ENCODE measurements at regions not wholly inside any gene's neighbourhood (a gene's known extent, or its start where the extent isn't known, plus 50 kb on each side); places are given as distances from the start of the nearest gene placed in this dataset.

GRCh38 chr20:60600036-60600435 is 641.8 kb downstream of the CDH26 start:
- in situ Hi-C loops (cut with HindIII; ENCODE audit: low sequenced_read_pairs): no loop called here

GRCh38 chr20:60624066-60624465 is 628.0 kb upstream of the CDH4 start:
- in situ Hi-C loops (cut with HindIII; ENCODE audit: low sequenced_read_pairs): no loop called here

DNA sequence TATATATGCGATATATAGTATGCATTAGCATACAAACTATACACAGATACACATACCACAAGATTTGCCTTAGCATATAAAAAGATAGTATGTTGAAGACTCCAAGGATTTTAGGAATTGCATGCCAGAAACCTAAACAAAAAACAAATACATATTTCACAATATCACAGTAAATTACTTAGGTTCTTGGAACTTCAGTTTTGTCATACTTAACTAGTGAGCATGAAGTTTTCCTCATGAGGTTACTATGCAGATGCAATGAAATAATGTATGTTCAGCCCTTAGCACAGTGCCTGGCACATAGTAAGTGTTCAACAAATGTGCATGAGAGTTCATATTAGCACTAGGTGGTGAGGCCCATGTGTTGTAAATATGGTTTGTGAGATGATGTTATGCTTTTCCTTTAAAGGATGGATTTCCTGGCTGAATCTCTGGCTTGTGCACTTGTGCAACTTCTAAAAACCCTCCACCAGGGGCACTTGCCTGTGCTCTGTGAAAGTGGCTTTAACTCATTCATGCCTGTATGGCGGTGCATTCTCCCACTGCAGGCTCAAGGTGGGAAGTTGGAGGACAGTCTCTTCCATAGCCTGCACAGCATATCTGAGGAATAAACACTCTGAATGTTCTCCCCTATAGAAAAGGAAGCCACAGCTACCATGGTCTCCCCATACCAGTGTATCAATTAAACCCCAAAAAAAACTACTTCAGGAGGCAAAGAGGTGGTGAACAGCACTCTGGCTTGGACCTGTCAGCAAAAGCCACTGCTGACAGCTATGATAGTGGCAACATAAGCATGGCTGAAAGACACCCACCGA is 624.1 kb upstream of the CDH4 start:
- in situ Hi-C loops (cut with HindIII; ENCODE audit: low sequenced_read_pairs): no loop called here

GRCh38 chr20:60628749-60629148 is 623.3 kb upstream of the CDH4 start:
- in situ Hi-C loops (cut with HindIII; ENCODE audit: low sequenced_read_pairs): no loop called here

DNA sequence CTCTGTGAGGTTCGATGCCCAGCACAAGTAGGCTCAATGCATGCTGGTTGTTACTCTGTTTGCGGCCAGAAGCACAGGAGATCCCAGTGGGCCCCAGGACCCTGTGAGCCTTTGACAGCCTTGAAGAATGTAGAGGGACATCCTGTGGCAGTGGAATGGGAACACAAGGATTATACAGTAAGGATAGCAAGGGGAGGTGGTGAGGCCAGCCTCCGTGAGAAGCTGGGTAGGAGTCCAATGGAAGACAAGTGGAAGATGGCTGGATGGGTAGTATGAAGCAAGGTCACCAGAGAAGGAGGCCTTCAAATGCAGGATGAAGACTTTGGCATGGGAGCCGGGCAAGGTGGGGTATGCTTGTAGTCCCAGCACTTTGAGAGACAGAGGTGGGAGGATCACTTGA is 622.9 kb upstream of the CDH4 start:
- in situ Hi-C loops (cut with HindIII; ENCODE audit: low sequenced_read_pairs): no loop called here

GRCh38 chr20:60630609-60631008 is 621.5 kb upstream of the CDH4 start:
- in situ Hi-C loops (cut with HindIII; ENCODE audit: low sequenced_read_pairs): no loop called here

GRCh38 chr20:60631585-60632287 is 620.3 kb upstream of the CDH4 start:
- in situ Hi-C loops (cut with HindIII; ENCODE audit: low sequenced_read_pairs): no loop called here

DNA sequence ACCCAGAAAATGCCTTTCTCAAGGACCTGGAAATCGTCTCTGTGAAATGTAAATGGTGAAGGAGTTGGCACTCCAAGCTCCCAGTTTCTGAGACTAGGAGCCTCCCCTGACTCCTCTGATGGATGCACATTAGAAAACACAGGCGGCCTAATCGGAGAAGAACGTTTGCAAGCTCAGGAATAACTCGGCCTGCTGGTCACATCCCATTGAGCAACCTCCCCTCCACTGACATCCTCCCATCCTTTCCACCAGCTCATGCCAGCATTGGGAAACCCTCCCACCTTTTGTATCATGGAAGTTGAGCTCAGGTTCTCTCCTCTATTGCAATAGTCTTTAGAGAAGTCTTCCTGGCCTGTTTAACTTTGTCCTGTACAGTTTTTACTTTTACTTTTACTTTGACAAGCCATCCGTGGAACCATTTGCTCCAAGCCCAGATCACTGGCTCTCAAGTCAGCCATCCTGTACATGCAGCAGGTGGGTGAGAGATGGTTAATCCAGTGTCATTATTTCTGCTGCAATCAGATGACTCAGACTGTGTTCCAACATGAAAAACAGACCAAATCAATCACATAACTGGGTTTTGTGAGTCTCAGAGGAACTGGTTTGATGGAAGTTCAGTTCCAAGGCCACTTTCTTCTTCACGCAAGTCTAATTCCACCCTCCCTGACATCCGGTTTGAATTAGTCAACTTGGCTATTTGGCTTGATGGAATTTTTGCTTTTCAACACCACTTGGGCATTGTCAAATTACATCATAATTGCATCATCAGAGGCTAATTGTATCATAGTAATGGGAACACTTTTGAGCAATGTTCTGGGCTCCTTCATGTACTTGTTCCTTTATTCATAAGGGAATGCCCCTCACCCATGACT is 619.4 kb upstream of the CDH4 start:
- in situ Hi-C loops (cut with HindIII; ENCODE audit: low sequenced_read_pairs): no loop called here

DNA sequence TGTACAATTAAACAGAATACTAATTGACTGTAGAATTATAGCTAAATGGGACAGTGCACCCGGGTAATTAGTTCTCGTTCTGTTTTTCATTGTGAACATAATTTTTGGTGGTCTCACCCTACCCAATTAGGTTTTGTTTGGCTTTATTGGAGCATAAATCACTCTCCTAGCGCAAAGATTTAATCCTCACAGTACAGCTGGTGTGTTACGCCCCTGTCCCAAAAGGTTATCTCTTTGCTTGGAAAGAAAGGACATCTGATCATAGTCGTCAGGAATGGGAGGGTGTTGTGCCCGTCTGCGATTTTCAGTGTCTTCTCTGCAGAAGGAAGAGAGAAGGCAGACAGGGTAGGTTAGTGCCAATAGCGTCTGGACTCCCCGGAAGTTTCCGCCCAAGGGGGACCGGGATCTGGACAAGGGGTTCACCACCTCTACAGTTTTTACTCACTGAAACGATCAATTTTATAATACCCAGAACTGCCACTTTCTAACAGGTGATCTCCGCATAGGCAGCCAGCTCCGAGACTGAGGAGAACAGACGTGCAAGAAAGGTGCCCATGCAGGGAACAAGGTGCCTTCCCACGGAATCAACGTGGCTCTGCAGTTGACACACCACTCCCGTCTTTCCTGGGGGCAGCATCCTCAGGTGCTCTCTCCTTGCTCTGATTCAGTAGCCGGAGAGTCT is 617.4 kb upstream of the CDH4 start:
- in situ Hi-C loops (cut with HindIII; ENCODE audit: low sequenced_read_pairs): no loop called here

DNA sequence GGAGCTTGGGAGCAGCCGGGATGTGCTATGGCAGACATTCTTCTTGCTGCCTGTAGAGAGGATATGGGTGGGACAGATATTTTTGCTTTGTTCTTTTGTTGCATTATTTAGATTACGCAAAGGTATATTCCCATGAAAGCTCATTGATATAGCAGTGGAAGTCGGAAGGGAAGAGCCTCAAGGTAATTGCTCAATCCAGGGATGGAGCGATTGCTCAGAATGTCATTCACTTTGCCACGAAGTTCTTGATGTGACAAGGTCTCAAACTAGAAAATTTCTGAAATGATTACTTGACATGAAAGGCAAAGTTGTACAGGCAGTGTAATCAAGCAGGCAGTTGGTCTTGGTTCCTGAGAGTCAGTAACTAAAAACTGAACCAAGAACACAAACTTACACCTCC is 615.6 kb upstream of the CDH4 start:
- in situ Hi-C loops (cut with HindIII; ENCODE audit: low sequenced_read_pairs): no loop called here

- in situ Hi-C loops (cut with HindIII; ENCODE audit: low sequenced_read_pairs): no loop called here
These were observed 614.3 kb upstream of the CDH4 start for GRCh38 chr20:60637801-60638200.

GRCh38 chr20:60638430-60639098 is 613.5 kb upstream of the CDH4 start:
- in situ Hi-C loops (cut with HindIII; ENCODE audit: low sequenced_read_pairs): no loop called here

GRCh38 chr20:60641879-60642447 is 610.1 kb upstream of the CDH4 start:
- in situ Hi-C loops (cut with HindIII; ENCODE audit: low sequenced_read_pairs): no loop called here

GRCh38 chr20:60642541-60642940 is 609.5 kb upstream of the CDH4 start:
- in situ Hi-C loops (cut with HindIII; ENCODE audit: low sequenced_read_pairs): no loop called here

DNA sequence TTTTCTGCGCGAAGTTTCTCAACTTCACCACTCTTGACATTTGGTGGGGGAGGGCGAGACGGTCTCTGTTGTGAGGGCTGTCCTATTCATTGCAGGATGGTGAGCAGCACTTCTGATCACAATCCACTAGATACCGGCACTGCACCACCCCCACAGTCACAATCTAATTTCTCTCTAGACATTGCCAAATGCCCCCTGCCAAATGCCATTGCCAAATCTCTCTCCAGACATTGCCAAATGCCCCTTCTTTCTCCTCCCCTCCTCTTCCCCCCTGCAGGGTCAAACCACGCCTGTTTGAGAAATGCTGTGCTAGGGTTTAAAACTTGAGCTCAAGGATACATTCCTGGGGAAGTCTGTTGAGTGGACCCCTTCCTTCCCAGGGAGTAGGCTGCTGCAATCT is 603.5 kb upstream of the CDH4 start:
- in situ Hi-C loops (cut with HindIII; ENCODE audit: low sequenced_read_pairs): no loop called here

DNA sequence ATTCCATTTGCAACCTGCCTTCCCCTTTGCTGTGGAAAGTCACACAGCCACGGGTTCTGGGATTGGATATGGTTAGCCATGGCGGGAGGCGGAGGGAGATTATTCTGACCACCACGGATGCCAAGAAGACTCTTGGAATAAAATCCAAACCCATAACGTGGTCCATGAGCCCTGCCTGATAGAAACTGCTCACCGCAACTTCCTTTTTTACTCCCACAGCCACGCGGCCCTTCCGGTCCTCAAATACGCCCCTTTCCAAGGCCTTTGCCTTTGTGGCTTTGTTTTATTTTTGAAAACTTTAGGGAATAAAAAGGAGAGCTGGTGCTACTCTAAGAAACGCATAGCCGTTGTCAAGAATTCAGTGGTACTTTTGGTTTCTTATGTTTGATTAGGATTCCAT is 602.5 kb upstream of the CDH4 start:
- in situ Hi-C loops (cut with HindIII; ENCODE audit: low sequenced_read_pairs): no loop called here

GRCh38 chr20:60650087-60650486 is 602.0 kb upstream of the CDH4 start:
- in situ Hi-C loops (cut with HindIII; ENCODE audit: low sequenced_read_pairs): no loop called here

- in situ Hi-C loops (cut with HindIII; ENCODE audit: low sequenced_read_pairs): no loop called here
These were observed 600.0 kb upstream of the CDH4 start for GRCh38 chr20:60652046-60652445.

DNA sequence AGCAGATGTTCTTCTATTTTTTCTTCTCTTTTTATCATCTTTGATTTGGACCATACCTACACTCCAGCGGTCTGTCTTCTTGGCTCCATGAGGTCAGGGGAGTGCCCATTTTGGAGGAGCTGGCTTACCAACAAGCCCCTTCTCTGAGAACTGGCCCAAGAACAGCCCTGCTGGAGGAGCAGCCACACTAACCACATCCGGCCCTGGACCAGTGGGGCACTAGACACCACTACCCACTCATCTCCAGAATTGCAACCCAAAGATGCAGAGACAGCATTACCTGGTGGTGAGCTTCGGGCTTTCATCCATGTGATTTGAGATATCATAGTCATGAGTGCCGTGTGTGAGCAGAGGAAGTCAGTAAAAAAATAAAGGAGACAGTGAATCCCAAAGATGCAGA is 599.4 kb upstream of the CDH4 start:
- in situ Hi-C loops (cut with HindIII; ENCODE audit: low sequenced_read_pairs): no loop called here

Data from DLD1 (cell line).